ENCODE measurements at regions not wholly inside any gene's neighbourhood (a gene's known extent, or its start where the extent isn't known, plus 50 kb on each side); places are given as distances from the start of the nearest gene placed in this dataset.

DNA sequence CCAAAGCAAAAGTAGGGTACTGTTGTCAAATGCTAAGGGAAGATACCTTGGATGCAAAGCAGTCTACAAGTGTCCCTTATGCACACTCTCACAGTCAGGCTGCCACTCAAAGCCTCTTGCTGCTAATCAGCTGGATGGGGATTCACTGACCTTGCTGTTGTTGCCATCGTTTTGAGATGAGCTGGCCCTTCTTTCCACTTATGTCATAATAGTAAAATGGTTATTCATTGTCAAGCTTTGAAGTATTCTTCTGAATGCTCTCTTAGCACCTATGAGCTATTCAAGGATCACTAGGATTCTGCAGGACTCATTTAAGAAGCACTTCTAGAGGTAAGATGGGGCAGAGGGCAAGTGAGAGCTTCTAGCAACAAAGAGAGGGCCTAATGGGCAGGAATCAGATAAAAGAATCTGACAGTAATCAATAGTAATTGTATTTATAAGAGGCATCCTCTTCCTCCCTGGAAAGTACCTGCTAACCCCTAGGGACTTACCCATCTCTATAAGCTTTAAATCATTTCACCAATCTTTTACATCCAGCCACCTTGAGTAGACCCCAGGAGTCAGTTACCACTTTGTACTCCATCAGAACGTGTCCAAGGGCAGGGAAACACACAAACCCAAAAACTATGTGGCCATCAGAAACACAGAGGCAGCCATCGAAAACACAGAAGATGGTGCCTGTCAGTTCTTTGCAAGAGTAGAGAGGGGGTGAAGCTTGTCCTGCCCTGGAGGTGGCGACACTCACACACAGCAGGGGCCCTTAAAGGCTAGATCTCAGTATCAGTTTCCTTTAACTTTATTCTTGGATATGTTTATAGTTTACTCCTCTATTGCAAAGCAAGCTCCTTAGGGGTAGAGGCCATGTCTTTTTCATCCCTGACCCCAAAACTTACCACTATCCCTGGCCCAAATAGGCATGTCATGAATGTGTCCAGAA, 103.7 kb upstream of the NFIA start:
- no peak for DNase-seq (ENCODE audit: low read depth, low spot score)
- TF ChIP-seq, protein P1, sequence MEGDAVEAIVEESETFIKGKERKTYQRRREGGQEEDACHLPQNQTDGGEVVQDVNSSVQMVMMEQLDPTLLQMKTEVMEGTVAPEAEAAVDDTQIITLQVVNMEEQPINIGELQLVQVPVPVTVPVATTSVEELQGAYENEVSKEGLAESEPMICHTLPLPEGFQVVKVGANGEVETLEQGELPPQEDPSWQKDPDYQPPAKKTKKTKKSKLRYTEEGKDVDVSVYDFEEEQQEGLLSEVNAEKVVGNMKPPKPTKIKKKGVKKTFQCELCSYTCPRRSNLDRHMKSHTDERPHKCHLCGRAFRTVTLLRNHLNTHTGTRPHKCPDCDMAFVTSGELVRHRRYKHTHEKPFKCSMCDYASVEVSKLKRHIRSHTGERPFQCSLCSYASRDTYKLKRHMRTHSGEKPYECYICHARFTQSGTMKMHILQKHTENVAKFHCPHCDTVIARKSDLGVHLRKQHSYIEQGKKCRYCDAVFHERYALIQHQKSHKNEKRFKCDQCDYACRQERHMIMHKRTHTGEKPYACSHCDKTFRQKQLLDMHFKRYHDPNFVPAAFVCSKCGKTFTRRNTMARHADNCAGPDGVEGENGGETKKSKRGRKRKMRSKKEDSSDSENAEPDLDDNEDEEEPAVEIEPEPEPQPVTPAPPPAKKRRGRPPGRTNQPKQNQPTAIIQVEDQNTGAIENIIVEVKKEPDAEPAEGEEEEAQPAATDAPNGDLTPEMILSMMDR (IDR thresholded peaks at IDR 0.05; ENCODE audit: insufficient read depth, low read length, missing control alignments): peak; percentile 76
- CTCF ChIA-PET: interaction anchor here (0.7 to 17.6 kb wide), 18 partner anchors 8 to 877 kb away, joined by 3 to 329 read pairs (median 4); no protein-coding TSS in a partner anchor
- POLR2A ChIA-PET: no interaction called here
- H3K4me3 ChIP-seq (ENCODE audit: low read depth, low read length): no peak overlapping the region

DNA sequence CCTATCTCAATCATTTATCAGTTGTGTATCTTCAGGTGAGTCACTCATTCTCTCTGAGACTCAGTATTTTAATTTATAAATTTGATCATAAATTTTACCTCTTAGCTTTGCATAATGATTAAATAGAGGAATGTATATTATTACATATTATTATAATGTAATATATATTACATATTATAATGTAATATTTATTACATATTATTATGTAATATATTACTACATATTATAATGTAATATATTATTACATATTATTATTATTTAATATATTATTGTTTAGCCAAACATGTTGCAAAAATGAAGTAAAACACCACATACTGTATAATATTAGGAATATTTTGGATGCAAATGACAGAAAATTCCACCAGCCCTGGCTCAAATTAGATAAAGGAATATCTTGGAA, 104.7 kb upstream of the NFIA start:
- POLR2A ChIA-PET: no interaction called here
- DNase-seq (ENCODE audit: low read depth, low spot score): no peak
- CTCF ChIA-PET: interaction anchor here (1.1 to 17.6 kb wide), 3 partner anchors 14 to 876 kb away, joined by 4 to 329 read pairs (median 27); no protein-coding TSS in a partner anchor
- H3K4me3 ChIP-seq (ENCODE audit: low read depth, low read length): no peak overlapping the region
- TF ChIP-seq, protein P1 (IDR thresholded peaks at IDR 0.05; ENCODE audit: insufficient read depth, low read length, missing control alignments): no peak

DNA sequence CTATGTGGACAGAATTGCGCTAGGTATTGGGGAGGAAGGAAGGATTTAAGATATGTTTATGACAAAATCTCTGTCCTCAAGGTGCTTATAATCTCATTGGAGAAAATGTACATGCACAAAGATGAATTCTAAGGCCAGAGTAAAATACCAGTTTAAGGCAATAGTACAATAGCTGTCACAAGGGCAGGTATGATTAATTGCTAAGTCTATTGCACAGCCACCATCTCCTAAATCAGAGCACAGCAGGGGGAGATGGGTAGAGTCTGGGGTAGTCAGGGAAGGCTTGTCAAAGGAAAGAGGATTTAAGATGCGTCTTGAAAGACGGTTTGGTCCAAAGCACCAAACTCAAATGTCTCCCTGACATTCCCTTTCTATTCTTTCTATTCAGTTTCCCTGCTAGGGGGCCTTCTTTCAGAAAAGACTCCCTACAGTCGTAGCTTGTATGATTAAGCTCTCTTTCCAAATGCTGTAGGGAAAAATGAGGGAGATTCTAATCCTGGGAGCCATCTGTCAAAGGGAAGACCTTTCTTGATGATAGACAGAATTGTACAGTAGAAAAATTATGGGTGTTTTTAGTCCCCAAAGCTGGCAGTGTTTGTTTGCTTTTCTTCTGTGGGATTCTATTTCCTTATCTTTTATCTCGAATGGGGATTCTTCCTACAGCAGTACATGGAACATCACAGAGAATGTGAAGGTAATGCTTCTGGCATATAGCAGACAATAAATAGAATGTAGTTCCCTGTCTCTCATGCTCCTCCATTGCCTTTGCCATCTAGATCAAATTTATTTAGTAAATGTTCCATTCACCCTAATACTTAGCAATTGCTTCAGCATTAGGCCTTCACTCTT, 107.6 kb upstream of the NFIA start:
- POLR2A ChIA-PET: no interaction called here
- TF ChIP-seq, protein P1 (IDR thresholded peaks at IDR 0.05; ENCODE audit: insufficient read depth, low read length, missing control alignments): no peak
- CTCF ChIA-PET: interaction anchor here (1.1 to 17.6 kb wide), 5 partner anchors 14 to 879 kb away, joined by 3 to 329 read pairs (median 3); no protein-coding TSS in a partner anchor
- H3K4me3 ChIP-seq (ENCODE audit: low read depth, low read length): no peak overlapping the region
- DNase-seq (ENCODE audit: low read depth, low spot score): no peak

DNA sequence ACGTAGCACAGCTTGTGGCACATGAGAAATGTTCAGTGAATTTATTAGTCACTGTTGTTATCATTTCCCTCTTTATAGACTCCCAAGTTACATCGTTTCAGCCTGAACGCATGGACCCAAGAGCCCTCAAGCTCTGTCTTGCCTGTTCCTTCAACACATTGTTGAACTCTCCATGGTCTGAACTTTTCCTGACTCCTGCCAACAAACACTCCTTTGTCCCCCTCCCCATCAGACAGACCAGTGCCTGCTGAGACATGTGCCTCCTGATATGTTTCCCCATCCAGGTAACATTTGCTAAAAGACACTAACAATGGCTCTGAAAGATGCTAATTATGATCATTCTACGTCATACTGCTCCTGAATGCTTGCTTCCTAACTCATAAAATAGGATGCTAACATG, 108.7 kb upstream of the NFIA start:
- TF ChIP-seq, protein P1 (IDR thresholded peaks at IDR 0.05; ENCODE audit: insufficient read depth, low read length, missing control alignments): no peak
- CTCF ChIA-PET: interaction anchor here (1.1 to 17.6 kb wide), 6 partner anchors 13 to 880 kb away, joined by 3 to 329 read pairs (median 3); no protein-coding TSS in a partner anchor
- DNase-seq (ENCODE audit: low read depth, low spot score): no peak
- H3K4me3 ChIP-seq (ENCODE audit: low read depth, low read length): no peak overlapping the region
- POLR2A ChIA-PET: no interaction called here

DNA sequence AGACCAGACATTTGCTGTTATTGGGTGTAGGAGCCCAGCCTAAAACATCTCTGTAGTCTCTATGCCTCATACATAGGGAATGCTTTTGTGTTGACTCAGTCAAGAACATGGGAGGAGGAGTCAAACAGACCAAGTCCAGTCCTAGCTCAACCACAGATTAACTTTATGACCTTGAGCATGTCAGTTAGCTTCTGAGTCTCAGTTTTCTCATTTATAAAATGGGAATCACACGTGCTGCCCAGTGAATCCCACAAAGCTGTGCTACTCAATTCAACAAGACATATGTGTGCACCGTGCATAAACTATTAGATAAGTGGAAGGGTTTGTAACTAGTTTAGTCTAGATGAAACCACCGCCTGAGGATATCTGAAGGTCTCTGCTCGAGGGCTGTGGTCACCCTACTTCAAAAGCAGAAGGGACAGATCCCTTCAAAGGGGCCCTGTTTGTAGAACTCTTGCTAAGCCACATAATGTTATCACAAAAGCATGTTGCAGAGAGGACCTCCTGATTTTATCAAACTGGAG, 109.5 kb upstream of the NFIA start:
- POLR2A ChIA-PET: no interaction called here
- TF ChIP-seq, protein P1 (IDR thresholded peaks at IDR 0.05; ENCODE audit: insufficient read depth, low read length, missing control alignments): no peak
- peak; percentile 52 for DNase-seq (ENCODE audit: low read depth, low spot score)
- CTCF ChIA-PET: interaction anchor here (1.1 to 17.6 kb wide), 7 partner anchors 73 to 1002 kb away, joined by 3 to 329 read pairs (median 5); no protein-coding TSS in a partner anchor
- H3K4me3 ChIP-seq (ENCODE audit: low read depth, low read length): no peak overlapping the region
